ENCODE measurements at regions not wholly inside any gene's neighbourhood (a gene's known extent, or its start where the extent isn't known, plus 50 kb on each side); places are given as distances from the start of the nearest gene placed in this dataset.

- Histone ChIP-seq H3K4me1 (no peaks in the 10 kb centered on the region), H3K36me3 (ENCODE audit: control insufficient read depth, insufficient read depth, low read length) (no peaks in the 10 kb centered on the region), H3K9ac (no peak overlapping the region), H3K27me3 (ENCODE audit: control insufficient read depth, insufficient read depth, low read length) (no peaks in the 10 kb centered on the region), H3K4me3 (ENCODE audit: low read depth, low read length) (no peak overlapping the region), H3K4me2 (ENCODE audit: low read length) (no peak overlapping the region), H3K9me3 (ENCODE audit: control insufficient read depth, low read length) (no peaks in the 10 kb centered on the region), H3K79me2 (no peaks in the 10 kb centered on the region), H3K27ac (no peak overlapping the region), H2AFZ (no peak overlapping the region)
- no peak for TF ChIP-seq CTCF (IDR thresholded peaks at IDR 0.05)
Observed at GRCh38 chr14:25108959-25109358, 59.0 kb upstream of the STXBP6 start.

GRCh38 chr14:25108291-25108690, 58.3 kb upstream of the STXBP6 start:
- Histone ChIP-seq H3K36me3 (ENCODE audit: control insufficient read depth, insufficient read depth, low read length) (no peaks in the 10 kb centered on the region), H3K4me2 (ENCODE audit: low read length) (no peak overlapping the region), H3K9ac (no peak overlapping the region), H2AFZ (no peak overlapping the region), H3K79me2 (no peaks in the 10 kb centered on the region), H3K27ac (no peak overlapping the region), H3K9me3 (ENCODE audit: control insufficient read depth, low read length) (no peaks in the 10 kb centered on the region), H3K27me3 (ENCODE audit: control insufficient read depth, insufficient read depth, low read length) (no peaks in the 10 kb centered on the region), H3K4me1 (no peaks in the 10 kb centered on the region), H3K4me3 (ENCODE audit: low read depth, low read length) (no peak overlapping the region)
- TF ChIP-seq CTCF (IDR thresholded peaks at IDR 0.05): no peak

GRCh38 chr14:25103820-25104219, 53.9 kb upstream of the STXBP6 start:
- Histone ChIP-seq H3K27ac (no peak overlapping the region), H3K4me3 (ENCODE audit: low read depth, low read length) (no peak overlapping the region), H3K4me1 (no peaks in the 10 kb centered on the region)

GRCh38 chr14:25103271-25103670, 53.3 kb upstream of the STXBP6 start:
- no peaks in the 10 kb centered on the region for H3K79me2 ChIP-seq
- H3K36me3 ChIP-seq (ENCODE audit: control insufficient read depth, insufficient read depth, low read length): no peaks in the 10 kb centered on the region
- no peak overlapping the region for H3K27ac ChIP-seq
- H3K27me3 ChIP-seq (ENCODE audit: control insufficient read depth, insufficient read depth, low read length): no peaks in the 10 kb centered on the region
- no peak for TF ChIP-seq CTCF (IDR thresholded peaks at IDR 0.05)
- no peak overlapping the region for H3K9ac ChIP-seq
- no peaks in the 10 kb centered on the region for H3K9me3 ChIP-seq (ENCODE audit: control insufficient read depth, low read length)
- no peaks in the 10 kb centered on the region for H3K4me1 ChIP-seq
- no peak overlapping the region for H3K4me3 ChIP-seq (ENCODE audit: low read depth, low read length)
- no peak overlapping the region for H3K4me2 ChIP-seq (ENCODE audit: low read length)
- H2AFZ ChIP-seq: no peak overlapping the region

More at GRCh38 chr14:25103820-25104219, 53.9 kb upstream of the STXBP6 start:
- Histone ChIP-seq H3K9me3 (ENCODE audit: control insufficient read depth, low read length) (no peaks in the 10 kb centered on the region), H3K9ac (no peak overlapping the region), H3K79me2 (no peaks in the 10 kb centered on the region), H3K27me3 (ENCODE audit: control insufficient read depth, insufficient read depth, low read length) (no peaks in the 10 kb centered on the region), H3K4me2 (ENCODE audit: low read length) (no peak overlapping the region), H2AFZ (no peak overlapping the region), H3K36me3 (ENCODE audit: control insufficient read depth, insufficient read depth, low read length) (no peaks in the 10 kb centered on the region)
- TF ChIP-seq CTCF (IDR thresholded peaks at IDR 0.05): no peak

GRCh38 chr14:25102788-25103187, 52.8 kb upstream of the STXBP6 start:
- Histone ChIP-seq H3K27ac (no peak overlapping the region), H3K9me3 (ENCODE audit: control insufficient read depth, low read length) (no peaks in the 10 kb centered on the region), H3K36me3 (ENCODE audit: control insufficient read depth, insufficient read depth, low read length) (no peaks in the 10 kb centered on the region), H3K4me1 (no peaks in the 10 kb centered on the region), H3K27me3 (ENCODE audit: control insufficient read depth, insufficient read depth, low read length) (no peaks in the 10 kb centered on the region), H3K79me2 (no peaks in the 10 kb centered on the region), H3K4me2 (ENCODE audit: low read length) (no peak overlapping the region), H2AFZ (no peak overlapping the region), H3K9ac (no peak overlapping the region), H3K4me3 (ENCODE audit: low read depth, low read length) (no peak overlapping the region)
- TF ChIP-seq CTCF (IDR thresholded peaks at IDR 0.05): no peak

Measured in parathyroid adenoma (tissue), 2 donors.